ENCODE measurements at regions not wholly inside any gene's neighbourhood (a gene's known extent, or its start where the extent isn't known, plus 50 kb on each side); places are given as distances from the start of the nearest gene placed in this dataset.

GRCh38 chr4:123217664-123218063 lies 178.9 kb upstream of the SPRY1 start:
- 52% methylated on average over 2 of the region's 2 CpGs for WGBS (ENCODE audit: missing lambda C conversion rate)
- no peak overlapping the region for H3K4me2 ChIP-seq
- TF ChIP-seq MAFK (IDR thresholded peaks at IDR 0.05; ENCODE audit: partially characterized antibody) (peak; percentile 6), HES2 (IDR thresholded peaks at IDR 0.05) (no peak), CBX8 (IDR thresholded peaks at IDR 0.05) (no peak)
- ChIA-PET POLR2A (no interaction called here), CTCF (no interaction called here)
- FAIRE-seq, result no peak
- DNase-seq (ENCODE audit: low read depth in 1 of 2, low spot score in 1 of 2), result no peak
- no peaks in the 10 kb centered on the region for H3K4me1 ChIP-seq
- H3K27ac ChIP-seq, result no peak overlapping the region
- no peak overlapping the region for H3K4me3 ChIP-seq
- ATAC-seq, result no peak
- no peaks in the 10 kb centered on the region for H3K9me3 ChIP-seq

- Histone ChIP-seq H3K9me3 (no peaks in the 10 kb centered on the region), H3K4me2 (no peak overlapping the region), H3K4me1 (no peaks in the 10 kb centered on the region), H3K4me3 (no peak overlapping the region), H3K27ac (no peak overlapping the region)
- ATAC-seq, result no peak
- no peak for DNase-seq (ENCODE audit: low read depth in 1 of 2, low spot score in 1 of 2)
- TF ChIP-seq HOXB5 (CRISPR knock-in tag; IDR thresholded peaks at IDR 0.05) (no peak), TP53 (CRISPR knock-in tag; IDR thresholded peaks at IDR 0.05) (no peak)
- ChIA-PET POLR2A (no interaction called here), CTCF (no interaction called here)
- FAIRE-seq, result no peak
- WGBS (ENCODE audit: missing lambda C conversion rate), result 85% methylated on average over 4 of the region's 4 CpGs
Observed at GRCh38 chr4:123218981-123219380, 177.6 kb upstream of the SPRY1 start.

GRCh38 chr4:123229286-123229685 lies 167.3 kb upstream of the SPRY1 start:
- ChIA-PET POLR2A (no interaction called here), CTCF (no interaction called here)
- Histone ChIP-seq H3K27ac (no peak overlapping the region), H3K9me3 (no peaks in the 10 kb centered on the region), H3K4me1 (peaks cover 3% of the 10 kb centered on the region; the same call in 1 of the 3 replicates), H3K4me3 (no peak overlapping the region), H3K4me2 (no peak overlapping the region)
- no peak for ATAC-seq
- no peak for TF ChIP-seq RCOR1 (IDR thresholded peaks at IDR 0.05; ENCODE audit: low read depth, low read length)
- TF ChIP-seq EHMT2 (IDR thresholded peaks at IDR 0.05; ENCODE audit: low read depth), result no peak
- TF ChIP-seq BHLHE40 (IDR thresholded peaks at IDR 0.05; ENCODE audit: low read depth, low read length), result no peak
- no peak for TF ChIP-seq CHD4 (IDR thresholded peaks at IDR 0.05; ENCODE audit: borderline replicate concordance)
- no peak for TF ChIP-seq ZC3H11A (IDR thresholded peaks at IDR 0.05)
- TF ChIP-seq HOXB13 (CRISPR knock-in tag; IDR thresholded peaks at IDR 0.05; ENCODE audit: low read depth), result no peak
- no peak for TF ChIP-seq USF2 (IDR thresholded peaks at IDR 0.05)
- TF ChIP-seq HEYL (CRISPR knock-in tag; IDR thresholded peaks at IDR 0.05), result no peak
- no peak for TF ChIP-seq HOXB5 (CRISPR knock-in tag; IDR thresholded peaks at IDR 0.05)
- TF ChIP-seq MYC (IDR thresholded peaks at IDR 0.05; ENCODE audit: borderline replicate concordance, low read length), result no peak
- no peak for TF ChIP-seq JUN (IDR thresholded peaks at IDR 0.05)
- TF ChIP-seq KDM5A (IDR thresholded peaks at IDR 0.05), result no peak
- TF ChIP-seq RARB (CRISPR knock-in tag; IDR thresholded peaks at IDR 0.05), result no peak
- TF ChIP-seq NPAS2 (CRISPR knock-in tag; IDR thresholded peaks at IDR 0.05; ENCODE audit: borderline replicate concordance), result no peak
- TF ChIP-seq ATOH8 (CRISPR knock-in tag; IDR thresholded peaks at IDR 0.05; ENCODE audit: low read depth), result no peak
- no peak for TF ChIP-seq ZFP36 (IDR thresholded peaks at IDR 0.05; ENCODE audit: borderline replicate concordance, partially characterized antibody)
- 93% methylated on average over 1 of the region's 1 CpG for WGBS (ENCODE audit: missing lambda C conversion rate)
- no peak for DNase-seq (ENCODE audit: low read depth in 1 of 2, low spot score in 1 of 2)
- FAIRE-seq, result no peak

- no peak for TF ChIP-seq EP300 (IDR thresholded peaks at IDR 0.05)
- no peak for TF ChIP-seq KDM1A (IDR thresholded peaks at IDR 0.05; ENCODE audit: low read depth)
- TF ChIP-seq TFCP2L1 (CRISPR knock-in tag; IDR thresholded peaks at IDR 0.05), result no peak
- TF ChIP-seq HOXB5 (CRISPR knock-in tag; IDR thresholded peaks at IDR 0.05), result no peak
- TF ChIP-seq CBX2 (IDR thresholded peaks at IDR 0.05; ENCODE audit: borderline replicate concordance, low read depth), result no peak
- no peak for TF ChIP-seq RCOR1 (IDR thresholded peaks at IDR 0.05; ENCODE audit: low read depth, low read length)
- no peak for TF ChIP-seq PBX3 (IDR thresholded peaks at IDR 0.05)
- no peak for TF ChIP-seq NR3C1 (IDR thresholded peaks at IDR 0.05)
- TF ChIP-seq EHMT2 (IDR thresholded peaks at IDR 0.05; ENCODE audit: low read depth), result no peak
- no peak for TF ChIP-seq HOXA7 (CRISPR knock-in tag; IDR thresholded peaks at IDR 0.05)
- no peak for TF ChIP-seq HEYL (CRISPR knock-in tag; IDR thresholded peaks at IDR 0.05)
- no peak for TF ChIP-seq FOSL2 (IDR thresholded peaks at IDR 0.05)
- TF ChIP-seq FOSL2 (CRISPR knock-in tag; IDR thresholded peaks at IDR 0.05), result no peak
- TF ChIP-seq RFX5 (IDR thresholded peaks at IDR 0.05), result no peak
- no peaks in the 10 kb centered on the region for H3K9me3 ChIP-seq
- CTCF ChIA-PET, result no interaction called here
- H3K27ac ChIP-seq, result no peak overlapping the region
- DNase-seq (ENCODE audit: low read depth in 1 of 2, low spot score in 1 of 2) (no peak), ATAC-seq (no peak), FAIRE-seq (no peak)
- H3K4me3 ChIP-seq, result no peak overlapping the region
- POLR2A ChIA-PET, result no interaction called here
- WGBS (ENCODE audit: missing lambda C conversion rate), result 91% methylated on average over 2 of the region's 2 CpGs
- no peak overlapping the region for H3K4me2 ChIP-seq
- H3K4me1 ChIP-seq, result peaks cover 3% of the 10 kb centered on the region; the same call in 1 of the 3 replicates
Observed at GRCh38 chr4:123230061-123230460, 166.5 kb upstream of the SPRY1 start.
